Trophoblast cell (in vitro differentiated cells and primary cell): ENCODE measurements at regions not wholly inside any gene's neighbourhood (a gene's known extent, or its start where the extent isn't known, plus 50 kb on each side); places are given as distances from the start of the nearest gene placed in this dataset.
"Not testable (repeated sequence)": the region's sequence is repeated elsewhere in the genome, so short reads cannot be mapped to it uniquely, and the experiment has no call there.

Experiments used
- DNase-seq, 2 donors: peaks; one replicate each; pipeline ENCODE4 v3.0.0-alpha.2; 2016
- H2AFZ ChIP-seq: 2 replicates; pipeline ENCODE4 v1.6.1; 2013; ENCODE audit warnings: low read length, moderate library complexity, mild to moderate bottlenecking; ENCODE audit not compliant: insufficient read depth, poor library complexity
- H2AK5ac ChIP-seq: 2 replicates; pipeline ENCODE4 v1.6.1; 2013; ENCODE audit warnings: mild to moderate bottlenecking, low read length
- H2BK120ac ChIP-seq: 2 replicates; pipeline ENCODE4 v1.6.1; 2013; ENCODE audit warnings: low read length, mild to moderate bottlenecking, moderate library complexity; ENCODE audit not compliant: insufficient read depth, poor library complexity
- H2BK12ac ChIP-seq: 2 replicates; pipeline ENCODE4 v1.6.1; 2013; ENCODE audit warnings: mild to moderate bottlenecking, low read length, moderate library complexity
- H2BK5ac ChIP-seq: 2 replicates; pipeline ENCODE4 v1.6.1; 2013; ENCODE audit warnings: low read length, low read depth, moderate library complexity, mild to moderate bottlenecking; ENCODE audit not compliant: poor library complexity
- H3K14ac ChIP-seq: 2 replicates; pipeline ENCODE4 v1.6.1; 2013; ENCODE audit warnings: mild to moderate bottlenecking, low read length
- H3K18ac ChIP-seq: 2 replicates; pipeline ENCODE4 v1.6.1; 2013; ENCODE audit warnings: mild to moderate bottlenecking, low read length
- H3K23ac ChIP-seq: 2 replicates; pipeline ENCODE4 v1.6.1; 2013; ENCODE audit warnings: low read length
- H3K27ac ChIP-seq: 2 replicates; pipeline ENCODE4 v1.5.1; 2013; ENCODE audit warnings: low read depth, mild to moderate bottlenecking, inconsistent platforms, low read length, moderate library complexity
- H3K27me3 ChIP-seq: 2 replicates; pipeline ENCODE4 v1.6.1; 2013; ENCODE audit warnings: inconsistent platforms, mild to moderate bottlenecking, low read length, moderate library complexity; ENCODE audit not compliant: insufficient read depth
- H3K36me3 ChIP-seq, 2 experiments: 1 replicate in 1 of 2; 2 replicates in 1 of 2; pipeline ENCODE4 v1.6.1; 2013; ENCODE audit warnings: low read length in 2 of 2, mild to moderate bottlenecking in 2 of 2, moderate library complexity in 1 of 2; ENCODE audit not compliant: insufficient read depth in 2 of 2, control insufficient read depth in 1 of 2
- H3K4ac ChIP-seq: 2 replicates; pipeline ENCODE4 v1.6.1; 2013; ENCODE audit warnings: low read depth, mild to moderate bottlenecking, low read length, moderate library complexity
- H3K4me1 ChIP-seq, 2 experiments: 1 replicate in 1 of 2; 2 replicates in 1 of 2; pipeline ENCODE4 v1.6.1; 2013; ENCODE audit warnings: low read length in 2 of 2, mild to moderate bottlenecking in 2 of 2, moderate library complexity in 1 of 2; ENCODE audit not compliant: insufficient read depth in 2 of 2, control insufficient read depth in 1 of 2
- H3K4me2 ChIP-seq: 2 replicates; pipeline ENCODE4 v1.6.1; 2013; ENCODE audit warnings: inconsistent platforms, mild to moderate bottlenecking, low read length, moderate library complexity
- H3K4me3 ChIP-seq: 2 replicates; pipeline ENCODE4 v1.5.1; 2013; ENCODE audit warnings: mild to moderate bottlenecking, low read depth, low read length, inconsistent platforms
- H3K79me1 ChIP-seq: one replicate; pipeline ENCODE4 v1.6.1; 2013; ENCODE audit warnings: low read length
- H3K79me2 ChIP-seq: 2 replicates; pipeline ENCODE4 v1.6.1; 2013; ENCODE audit warnings: low read length, mild to moderate bottlenecking; ENCODE audit not compliant: control insufficient read depth, insufficient read depth, poor library complexity
- H3K9ac ChIP-seq: 2 replicates; pipeline ENCODE4 v1.6.1; 2013; ENCODE audit warnings: mild to moderate bottlenecking, low read length
- H3K9me3 ChIP-seq: 2 replicates; pipeline ENCODE4 v1.6.1; 2013; ENCODE audit warnings: low read depth, mild to moderate bottlenecking, control low read depth, inconsistent platforms, low read length; ENCODE audit not compliant: insufficient read depth
- H4K12ac ChIP-seq: 2 replicates; pipeline ENCODE4 v1.6.1; 2013; ENCODE audit warnings: low read depth, mild to moderate bottlenecking, low read length, moderate library complexity
- H4K8ac ChIP-seq: 2 replicates; pipeline ENCODE4 v1.6.1; 2013; ENCODE audit warnings: low read depth, mild to moderate bottlenecking, low read length, moderate library complexity
- H4K91ac ChIP-seq: one replicate; pipeline ENCODE4 v1.6.1; 2013; ENCODE audit warnings: low read depth, mild to moderate bottlenecking, low read length, moderate library complexity
- WGBS: extraction: QIAGEN DNeasy Blood & Tissue Kit; methylation state at CpG from one replicate; pipeline ENCODE4 v1.1.7; 2013; ENCODE audit warnings: missing lambda C conversion rate; ENCODE audit not compliant: insufficient read length, insufficient coverage; ENCODE audit errors: extremely low coverage; 5-methylcytosine and 5-hydroxymethylcytosine counted together

GRCh38 chr1:25118546-25118945 is 113.8 kb downstream of the SYF2 start:
- no peak overlapping the region for H2AK5ac ChIP-seq
- no peak overlapping the region for H4K12ac ChIP-seq
- no peaks in the 10 kb centered on the region for H3K27me3 ChIP-seq
- no peak overlapping the region for H3K23ac ChIP-seq
- no peak overlapping the region for H3K14ac ChIP-seq
- H3K18ac ChIP-seq: no peak overlapping the region
- no peak overlapping the region for H2BK5ac ChIP-seq
- H3K4me1 ChIP-seq: no peaks in the 10 kb centered on the region
- no peak overlapping the region for H3K27ac ChIP-seq
- no peak overlapping the region for H4K91ac ChIP-seq
- no peak overlapping the region for H3K4ac ChIP-seq
- no peak overlapping the region for H3K9ac ChIP-seq
- H3K9me3 ChIP-seq: no peaks in the 10 kb centered on the region
- H3K4me2 ChIP-seq: no peak overlapping the region
- H3K79me2 ChIP-seq: no peaks in the 10 kb centered on the region
- H2BK120ac ChIP-seq: no peak overlapping the region
- no peaks in the 10 kb centered on the region for H3K79me1 ChIP-seq
- H4K8ac ChIP-seq: no peak overlapping the region
- H3K4me3 ChIP-seq: no peak overlapping the region
- no CpG with 5 or more reads among the region's 7 CpGs for WGBS
- H2BK12ac ChIP-seq: no peak overlapping the region
- H3K36me3 ChIP-seq: no peaks in the 10 kb centered on the region
- no peak overlapping the region for H2AFZ ChIP-seq
- no peak for DNase-seq

- H3K4ac ChIP-seq: no peak overlapping the region
- H3K27ac ChIP-seq: no peak overlapping the region
- no peak overlapping the region for H3K18ac ChIP-seq
- H3K4me2 ChIP-seq: no peak overlapping the region
- no peak overlapping the region for H4K8ac ChIP-seq
- H2BK120ac ChIP-seq: no peak overlapping the region
- no peak overlapping the region for H4K12ac ChIP-seq
- no peaks in the 10 kb centered on the region for H3K4me1 ChIP-seq
- no CpG with 5 or more reads among the region's 7 CpGs for WGBS
- H2AK5ac ChIP-seq: no peak overlapping the region
- no peaks in the 10 kb centered on the region for H3K27me3 ChIP-seq
- H2BK12ac ChIP-seq: no peak overlapping the region
- H3K9me3 ChIP-seq: no peaks in the 10 kb centered on the region
- H3K23ac ChIP-seq: no peak overlapping the region
- H2AFZ ChIP-seq: no peak overlapping the region
- no peaks in the 10 kb centered on the region for H3K79me2 ChIP-seq
- no peaks in the 10 kb centered on the region for H3K79me1 ChIP-seq
- no peak overlapping the region for H3K4me3 ChIP-seq
- H3K9ac ChIP-seq: no peak overlapping the region
- H4K91ac ChIP-seq: no peak overlapping the region
- peak in 1 of 2 donors; percentile 62 for DNase-seq
- no peak overlapping the region for H2BK5ac ChIP-seq
- no peaks in the 10 kb centered on the region for H3K36me3 ChIP-seq
- no peak overlapping the region for H3K14ac ChIP-seq
These were observed 115.0 kb downstream of the SYF2 start for GRCh38 chr1:25117233-25117823.

GRCh38 chr1:25116832-25117231 is 115.5 kb downstream of the SYF2 start:
- Histone ChIP-seq H2AK5ac (no peak overlapping the region), H3K14ac (no peak overlapping the region), H4K12ac (no peak overlapping the region), H3K9ac (no peak overlapping the region), H3K79me1 (no peaks in the 10 kb centered on the region), H3K18ac (no peak overlapping the region), H2AFZ (no peak overlapping the region), H3K27ac (no peak overlapping the region), H2BK12ac (no peak overlapping the region), H3K79me2 (no peaks in the 10 kb centered on the region), H3K4me3 (no peak overlapping the region), H3K36me3 (no peaks in the 10 kb centered on the region), H3K4ac (no peak overlapping the region), H3K23ac (no peak overlapping the region), H4K91ac (no peak overlapping the region), H2BK5ac (no peak overlapping the region), H4K8ac (no peak overlapping the region), H3K4me2 (no peak overlapping the region), H2BK120ac (no peak overlapping the region), H3K4me1 (no peaks in the 10 kb centered on the region), H3K9me3 (no peaks in the 10 kb centered on the region), H3K27me3 (no peaks in the 10 kb centered on the region)
- no peak for DNase-seq
- no CpG with 5 or more reads among the region's 4 CpGs for WGBS

GRCh38 chr1:25116117-25116516 is 116.2 kb downstream of the SYF2 start:
- not testable (repeated sequence) for H3K27me3 ChIP-seq, H3K9me3 ChIP-seq
- no CpG with 5 or more reads among the region's 7 CpGs for WGBS

More at GRCh38 chr1:25116117-25116516, 116.2 kb downstream of the SYF2 start:
- not testable (repeated sequence) for H2AFZ ChIP-seq, H3K79me2 ChIP-seq, H3K4me1 ChIP-seq, H2BK5ac ChIP-seq, H4K8ac ChIP-seq, H3K36me3 ChIP-seq, H4K91ac ChIP-seq, H4K12ac ChIP-seq, H3K4ac ChIP-seq, H3K9ac ChIP-seq, H3K4me2 ChIP-seq, H3K27ac ChIP-seq, H3K23ac ChIP-seq, H2AK5ac ChIP-seq, H3K14ac ChIP-seq, H3K18ac ChIP-seq, H3K4me3 ChIP-seq, H3K79me1 ChIP-seq, H2BK12ac ChIP-seq, DNase-seq, H2BK120ac ChIP-seq
